CD14-positive monocyte (primary cell): ENCODE measurements at regions not wholly inside any gene's neighbourhood (a gene's known extent, or its start where the extent isn't known, plus 50 kb on each side); places are given as distances from the start of the nearest gene placed in this dataset.

Experiments
- DNase-seq, 3 donors: peaks; one replicate each; pipeline ENCODE4 v3.0.0-alpha.2; 2011 to 2022
- H2AFZ ChIP-seq: 2 replicates; pipeline ENCODE4 v1.6.0; 2012; ENCODE audit warnings: mild to moderate bottlenecking, low read depth, low read length, inconsistent platforms; ENCODE audit not compliant: insufficient read depth, poor library complexity, severe bottlenecking
- H3K27ac ChIP-seq, 2 donors: 1 replicate in 1 of 2; 2 replicates in 1 of 2; pipeline ENCODE4 v1.5.1; 2012 to 2013; ENCODE audit warnings: low read length in 2 of 2, control low read depth in 1 of 2, inconsistent platforms in 1 of 2, low read depth in 1 of 2, mild to moderate bottlenecking in 1 of 2
- H3K27me3 ChIP-seq, 2 donors: one replicate each; pipeline versions ENCODE4 v1.6.0 to v1.6.1; 2011 to 2013; ENCODE audit warnings: low read length in 2 of 2; ENCODE audit not compliant: control insufficient read depth in 2 of 2, insufficient read depth in 2 of 2
- H3K36me3 ChIP-seq, 2 donors: replicated peaks in 1 of 2; 1 replicate in 1 of 2; 2 replicates in 1 of 2; pipeline versions ENCODE4 v1.5.1 to v1.6.1; 2012 to 2013; ENCODE audit warnings: low read length in 2 of 2, control low read depth in 1 of 2, inconsistent platforms in 1 of 2, mild to moderate bottlenecking in 1 of 2; ENCODE audit not compliant: insufficient read depth in 2 of 2, control insufficient read depth in 1 of 2
- H3K4me1 ChIP-seq, 2 donors: 1 replicate in 1 of 2; 2 replicates in 1 of 2; pipeline versions ENCODE4 v1.5.1 to v1.6.1; 2012 to 2013; ENCODE audit warnings: low read length in 2 of 2, control low read depth in 1 of 2, inconsistent platforms in 1 of 2, mild to moderate bottlenecking in 1 of 2, moderate library complexity in 1 of 2; ENCODE audit not compliant: insufficient read depth in 2 of 2, control insufficient read depth in 1 of 2
- H3K4me2 ChIP-seq: replicated peaks from 2 replicates; pipeline ENCODE3; 2012; ENCODE audit warnings: low read length, moderate library complexity, mild to moderate bottlenecking; ENCODE audit not compliant: poor library complexity, severe bottlenecking; ENCODE audit errors: extremely low read depth
- H3K4me3 ChIP-seq, 3 experiments: fragments of 200-600 bp in 1 of 3; sonication (generic) in 1 of 3; replicated peaks in 1 of 3; 1 replicate in 2 of 3; 2 replicates in 1 of 3; pipeline ENCODE4 v1.5.1; 2011 to 2013; ENCODE audit warnings: low read length in 3 of 3, mild to moderate bottlenecking in 3 of 3, control low read depth in 2 of 3, low read depth in 2 of 3, inconsistent platforms in 1 of 3, moderate library complexity in 1 of 3
- H3K79me2 ChIP-seq: 2 replicates; pipeline ENCODE4 v1.6.0; 2012; ENCODE audit warnings: mild to moderate bottlenecking, control low read depth, inconsistent platforms, low read length, moderate library complexity; ENCODE audit not compliant: insufficient read depth
- H3K9ac ChIP-seq: 2 replicates; pipeline ENCODE4 v1.6.0; 2017; ENCODE audit warnings: low read length, mild to moderate bottlenecking; ENCODE audit not compliant: insufficient read depth, poor library complexity, severe bottlenecking
- H3K9me3 ChIP-seq, 2 donors: replicated peaks in 1 of 2; 1 replicate in 1 of 2; 2 replicates in 1 of 2; pipeline versions ENCODE4 v1.5.1 to v1.6.1; 2012 to 2013; ENCODE audit warnings: low read length in 2 of 2, control low read depth in 1 of 2; ENCODE audit not compliant: control insufficient read depth in 1 of 2, insufficient read depth in 1 of 2
- H4K20me1 ChIP-seq: 2 replicates; pipeline ENCODE4 v1.6.0; 2012; ENCODE audit warnings: mild to moderate bottlenecking, low read length, control low read depth, moderate library complexity; ENCODE audit not compliant: insufficient read depth
- H3K27ac Mint-ChIP-seq, 7 donors: one replicate each; pipeline ENCODE4 v1.8.0; 2020; ENCODE audit warnings: mild to moderate bottlenecking in 7 of 7, mixed read lengths in 7 of 7, moderate library complexity in 6 of 7, inconsistent platforms in 2 of 7
- H3K27me3 Mint-ChIP-seq, 3 donors: one replicate each; pipeline ENCODE4 v1.8.0; 2021 to 2022; ENCODE audit warnings: low read depth in 3 of 3, mild to moderate bottlenecking in 3 of 3, mixed read lengths in 3 of 3, moderate library complexity in 3 of 3, inconsistent platforms in 1 of 3
- H3K36me3 Mint-ChIP-seq, 2 donors: one replicate each; pipeline ENCODE4 v1.8.0; 2020; ENCODE audit warnings: mixed read lengths in 2 of 2, inconsistent platforms in 1 of 2, mild to moderate bottlenecking in 1 of 2
- H3K4me1 Mint-ChIP-seq: one replicate; pipeline ENCODE4 v1.8.0; 2020; ENCODE audit warnings: mild to moderate bottlenecking, mixed read lengths
- H3K4me3 Mint-ChIP-seq, 2 donors: one replicate each; pipeline ENCODE4 v1.8.0; 2020; ENCODE audit warnings: mild to moderate bottlenecking in 2 of 2, mixed read lengths in 2 of 2, moderate library complexity in 1 of 2
- H3K9me3 Mint-ChIP-seq, 7 donors: one replicate each; pipeline ENCODE4 v1.8.0; 2020 to 2022; ENCODE audit warnings: mixed read lengths in 7 of 7, mild to moderate bottlenecking in 6 of 7, moderate library complexity in 6 of 7, inconsistent platforms in 2 of 7
- WGBS: methylation state at CpG from one replicate; pipeline ENCODE4 v1.1.5; 2013; ENCODE audit warnings: missing lambda C conversion rate; ENCODE audit not compliant: insufficient coverage; 5-methylcytosine and 5-hydroxymethylcytosine counted together
- intact Hi-C, 2 donors: fragments of 100-400 bp; cut with micrococcal nuclease; formaldehyde crosslinking; loops; one replicate each; pipeline versions ENCODE4 v1.15.0 to v1.15.1; 2023
- TF ChIP-seq, protein P1 (sequence below): fragments of 200-600 bp; IDR thresholded peaks from one replicate; pipeline ENCODE4 v1.8.0; 2022; ENCODE audit warnings: antibody characterized with exemption, mild to moderate bottlenecking

DNA sequence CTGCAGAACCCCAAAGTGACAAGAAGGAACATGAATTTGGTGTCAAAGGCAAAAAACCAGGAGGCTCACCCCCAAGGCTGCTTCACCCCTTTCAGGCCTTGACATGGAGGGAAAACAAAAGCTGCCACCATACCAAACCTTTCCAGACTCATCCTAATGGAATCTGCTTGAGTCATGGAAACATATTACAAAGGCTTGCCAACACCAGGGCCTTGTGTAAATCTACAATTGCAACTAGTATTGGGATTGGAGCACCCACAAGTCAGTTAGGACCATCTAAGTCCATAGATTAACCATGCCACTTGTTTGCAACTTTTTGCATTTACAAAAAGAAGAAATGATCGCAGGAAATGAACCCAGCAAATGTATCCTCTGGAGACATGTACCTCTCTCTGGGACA lies 297.6 kb downstream of the CDCA7 start:
- Histone ChIP-seq H2AFZ (no peak overlapping the region), H3K9ac (no peak overlapping the region), H3K4me1 (no peaks in the 10 kb centered on the region), H3K79me2 (no peaks in the 10 kb centered on the region), H3K27me3 (no peaks in the 10 kb centered on the region), H3K4me3 (no peak overlapping the region), H3K9me3 (no peaks in the 10 kb centered on the region), H3K36me3 (no peaks in the 10 kb centered on the region), H3K27ac (no peak overlapping the region), H3K4me2 (no peak overlapping the region), H4K20me1 (no peaks in the 10 kb centered on the region)
- peak overlapping the region in 1 of 7 donors; percentile 38 for H3K27ac Mint-ChIP-seq
- H3K27me3 Mint-ChIP-seq: peaks cover 0 to 12% (median 7%) of the 10 kb centered on the region in 3 donors
- H3K4me3 Mint-ChIP-seq: no peak overlapping the region
- H3K36me3 Mint-ChIP-seq: no peaks in the 10 kb centered on the region
- WGBS: 100% methylated on average over 1 of the region's 1 CpG
- DNase-seq: no peak
- peaks cover 0 to 2% (median 0%) of the 10 kb centered on the region in 7 donors for H3K9me3 Mint-ChIP-seq
- H3K4me1 Mint-ChIP-seq: peaks cover 3% of the 10 kb centered on the region
- intact Hi-C loops: no loop called here
- TF ChIP-seq, protein P1, sequence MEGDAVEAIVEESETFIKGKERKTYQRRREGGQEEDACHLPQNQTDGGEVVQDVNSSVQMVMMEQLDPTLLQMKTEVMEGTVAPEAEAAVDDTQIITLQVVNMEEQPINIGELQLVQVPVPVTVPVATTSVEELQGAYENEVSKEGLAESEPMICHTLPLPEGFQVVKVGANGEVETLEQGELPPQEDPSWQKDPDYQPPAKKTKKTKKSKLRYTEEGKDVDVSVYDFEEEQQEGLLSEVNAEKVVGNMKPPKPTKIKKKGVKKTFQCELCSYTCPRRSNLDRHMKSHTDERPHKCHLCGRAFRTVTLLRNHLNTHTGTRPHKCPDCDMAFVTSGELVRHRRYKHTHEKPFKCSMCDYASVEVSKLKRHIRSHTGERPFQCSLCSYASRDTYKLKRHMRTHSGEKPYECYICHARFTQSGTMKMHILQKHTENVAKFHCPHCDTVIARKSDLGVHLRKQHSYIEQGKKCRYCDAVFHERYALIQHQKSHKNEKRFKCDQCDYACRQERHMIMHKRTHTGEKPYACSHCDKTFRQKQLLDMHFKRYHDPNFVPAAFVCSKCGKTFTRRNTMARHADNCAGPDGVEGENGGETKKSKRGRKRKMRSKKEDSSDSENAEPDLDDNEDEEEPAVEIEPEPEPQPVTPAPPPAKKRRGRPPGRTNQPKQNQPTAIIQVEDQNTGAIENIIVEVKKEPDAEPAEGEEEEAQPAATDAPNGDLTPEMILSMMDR: no peak

DNA sequence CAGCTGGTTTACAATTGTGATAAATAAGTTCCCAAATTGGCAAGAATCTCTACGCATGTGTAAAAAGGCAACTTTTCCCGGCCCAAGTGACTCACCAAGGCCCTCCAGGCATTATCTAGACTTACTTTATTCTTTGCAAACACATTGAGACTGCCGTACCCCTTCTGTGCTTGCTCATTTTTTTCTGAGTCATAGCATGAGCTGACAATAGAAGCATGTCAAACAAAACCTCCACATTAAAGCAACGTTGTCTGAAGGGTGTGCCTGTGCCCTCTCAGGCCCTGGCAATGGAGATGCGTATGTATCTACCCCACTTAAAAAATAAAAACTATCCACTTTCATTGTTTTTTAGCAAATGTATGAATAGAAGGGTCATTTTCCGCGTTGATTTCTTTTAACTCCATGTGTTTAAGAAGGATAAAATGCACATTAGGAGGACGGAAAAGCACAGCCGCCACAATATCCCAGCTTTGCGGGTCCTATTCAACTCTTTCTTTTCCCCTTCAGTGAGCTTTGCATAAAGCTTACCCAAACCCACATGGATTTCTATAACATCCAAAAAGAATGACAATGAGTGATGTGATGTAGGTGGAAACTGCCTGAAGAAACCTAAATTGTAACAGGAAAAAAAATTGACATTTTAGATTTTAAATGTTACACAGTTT lies 298.2 kb downstream of the CDCA7 start:
- Histone ChIP-seq H3K4me1 (no peaks in the 10 kb centered on the region), H3K9me3 (no peaks in the 10 kb centered on the region), H3K27ac (no peak overlapping the region), H3K4me2 (no peak overlapping the region), H3K27me3 (no peaks in the 10 kb centered on the region), H3K36me3 (no peaks in the 10 kb centered on the region), H4K20me1 (no peaks in the 10 kb centered on the region), H3K4me3 (no peak overlapping the region), H3K79me2 (no peaks in the 10 kb centered on the region), H2AFZ (no peak overlapping the region), H3K9ac (no peak overlapping the region)
- Mint-ChIP-seq H3K4me1 (peaks cover 3% of the 10 kb centered on the region), H3K9me3 (peaks cover 0 to 2% (median 0%) of the 10 kb centered on the region in 7 donors), H3K27me3 (peaks cover 0 to 15% (median 7%) of the 10 kb centered on the region in 3 donors), H3K36me3 (no peaks in the 10 kb centered on the region), H3K27ac (no peak overlapping the region), H3K4me3 (no peak overlapping the region)
- intact Hi-C loops: no loop called here
- TF ChIP-seq, protein P1: no peak
- 97% methylated on average over 3 of the region's 10 CpGs for WGBS
- no peak for DNase-seq
